ENCODE measurements at regions not wholly inside any gene's neighbourhood (a gene's known extent, or its start where the extent isn't known, plus 50 kb on each side); places are given as distances from the start of the nearest gene placed in this dataset.

- intact Hi-C loops (cut with DNase I) = no loop called here
- DNase-seq (ENCODE audit: low spot score) = no peak
- Histone ChIP-seq H3K4me1 (replicated peaks) (no peaks in the 10 kb centered on the region), H3K9me3 (no peaks in the 10 kb centered on the region), H3K27ac (no peak overlapping the region), H3K27me3 (replicated peaks; ENCODE audit: insufficient read depth) (no peaks in the 10 kb centered on the region), H3K4me3 (no peak overlapping the region), H3K36me3 (no peaks in the 10 kb centered on the region)
- TF ChIP-seq CTCF (IDR thresholded peaks at IDR 0.05) (no peak), POLR2AphosphoS5 (IDR thresholded peaks at IDR 0.05) (no peak), POLR2A (IDR thresholded peaks at IDR 0.05) (no peak)
These were observed 537.5 kb downstream of the BTBD3 start for GRCh38 chr20:12455148-12455547.

- no peak overlapping the region for H3K4me3 ChIP-seq
- no peak for DNase-seq (ENCODE audit: low spot score)
- H3K27me3 ChIP-seq (replicated peaks; ENCODE audit: insufficient read depth) = no peaks in the 10 kb centered on the region
- intact Hi-C loops (cut with DNase I) = no loop called here
- no peaks in the 10 kb centered on the region for H3K36me3 ChIP-seq
- TF ChIP-seq POLR2AphosphoS5 (IDR thresholded peaks at IDR 0.05) (no peak), CTCF (IDR thresholded peaks at IDR 0.05) (no peak), POLR2A (IDR thresholded peaks at IDR 0.05) (no peak)
- no peaks in the 10 kb centered on the region for H3K9me3 ChIP-seq
- no peak overlapping the region for H3K27ac ChIP-seq
- no peaks in the 10 kb centered on the region for H3K4me1 ChIP-seq (replicated peaks)
These were observed 540.5 kb downstream of the BTBD3 start for GRCh38 chr20:12458241-12458640.

GRCh38 chr20:12464036-12464435 is 544.7 kb upstream of the SPTLC3 start:
- Histone ChIP-seq H3K27ac (no peak overlapping the region), H3K36me3 (no peaks in the 10 kb centered on the region), H3K4me1 (replicated peaks) (no peaks in the 10 kb centered on the region), H3K9me3 (no peaks in the 10 kb centered on the region), H3K4me3 (no peak overlapping the region), H3K27me3 (replicated peaks; ENCODE audit: insufficient read depth) (no peaks in the 10 kb centered on the region)
- no peak for DNase-seq (ENCODE audit: low spot score)
- 92% methylated on average over 3 of the region's 3 CpGs for WGBS
- intact Hi-C loops (cut with DNase I) = no loop called here
- TF ChIP-seq POLR2AphosphoS5 (IDR thresholded peaks at IDR 0.05) (no peak), POLR2A (IDR thresholded peaks at IDR 0.05) (no peak), CTCF (IDR thresholded peaks at IDR 0.05) (no peak)

GRCh38 chr20:12466915-12467314 is 541.9 kb upstream of the SPTLC3 start:
- intact Hi-C loops (cut with DNase I) = no loop called here
- no peak overlapping the region for H3K4me3 ChIP-seq
- no peaks in the 10 kb centered on the region for H3K36me3 ChIP-seq
- H3K27me3 ChIP-seq (replicated peaks; ENCODE audit: insufficient read depth) = no peaks in the 10 kb centered on the region
- H3K4me1 ChIP-seq (replicated peaks) = no peaks in the 10 kb centered on the region
- no peak overlapping the region for H3K27ac ChIP-seq
- 57% methylated on average over 2 of the region's 2 CpGs for WGBS
- TF ChIP-seq POLR2A (IDR thresholded peaks at IDR 0.05) = no peak
- no peak for TF ChIP-seq CTCF (IDR thresholded peaks at IDR 0.05)
- no peak for DNase-seq (ENCODE audit: low spot score)
- H3K9me3 ChIP-seq = no peaks in the 10 kb centered on the region

GRCh38 chr20:12467758-12468157 is 541.0 kb upstream of the SPTLC3 start:
- no peaks in the 10 kb centered on the region for H3K4me1 ChIP-seq (replicated peaks)
- H3K27me3 ChIP-seq (replicated peaks; ENCODE audit: insufficient read depth) = no peaks in the 10 kb centered on the region
- H3K9me3 ChIP-seq = no peaks in the 10 kb centered on the region
- DNase-seq (ENCODE audit: low spot score) = no peak
- H3K27ac ChIP-seq = no peak overlapping the region
- no peaks in the 10 kb centered on the region for H3K36me3 ChIP-seq
- TF ChIP-seq POLR2AphosphoS5 (IDR thresholded peaks at IDR 0.05) = no peak
- TF ChIP-seq CTCF (IDR thresholded peaks at IDR 0.05) = no peak
- no peak for TF ChIP-seq POLR2A (IDR thresholded peaks at IDR 0.05)
- 29% methylated on average over 4 of the region's 4 CpGs for WGBS
- intact Hi-C loops (cut with DNase I) = no loop called here
- H3K4me3 ChIP-seq = no peak overlapping the region
